Activated CD4-positive, alpha-beta T cell treated with anti-CD3 and anti-CD28 coated beads, Interleukin-2, amount 10 ng/mL, durations not matched to agents 24 days and 14 days (primary cell): ENCODE measurements at regions not wholly inside any gene's neighbourhood (a gene's known extent, or its start where the extent isn't known, plus 50 kb on each side); places are given as distances from the start of the nearest gene placed in this dataset.
A peak's percentile ranks its signal among the peaks of the same experiment; 100 is the strongest.
"Not testable (repeated sequence)": the region's sequence is repeated elsewhere in the genome, so short reads cannot be mapped to it uniquely, and the experiment has no call there.

Experiments
- DNase-seq: peaks from one replicate; pipeline ENCODE4 v3.0.0; 2022
- H3K27ac Mint-ChIP-seq: one replicate; pipeline ENCODE4 v1.8.0; 2022; ENCODE audit warnings: mild to moderate bottlenecking, mixed read lengths
- H3K27me3 Mint-ChIP-seq: one replicate; pipeline ENCODE4 v1.8.0; 2022; ENCODE audit warnings: mixed read lengths
- H3K36me3 Mint-ChIP-seq: one replicate; pipeline ENCODE4 v1.8.0; 2022; ENCODE audit warnings: low read depth, mild to moderate bottlenecking, mixed read lengths
- H3K4me1 Mint-ChIP-seq: one replicate; pipeline ENCODE4 v1.8.0; 2021; ENCODE audit warnings: mixed read lengths
- H3K4me3 Mint-ChIP-seq: one replicate; pipeline ENCODE4 v1.8.0; 2022; ENCODE audit warnings: mild to moderate bottlenecking, moderate library complexity, mixed read lengths
- H3K9me3 Mint-ChIP-seq: one replicate; pipeline ENCODE4 v1.8.0; 2021; ENCODE audit warnings: mixed read lengths
- intact Hi-C: fragments of 100-400 bp; cut with micrococcal nuclease; formaldehyde crosslinking; loops from one replicate; pipeline ENCODE4 v1.15.1; 2023

DNA sequence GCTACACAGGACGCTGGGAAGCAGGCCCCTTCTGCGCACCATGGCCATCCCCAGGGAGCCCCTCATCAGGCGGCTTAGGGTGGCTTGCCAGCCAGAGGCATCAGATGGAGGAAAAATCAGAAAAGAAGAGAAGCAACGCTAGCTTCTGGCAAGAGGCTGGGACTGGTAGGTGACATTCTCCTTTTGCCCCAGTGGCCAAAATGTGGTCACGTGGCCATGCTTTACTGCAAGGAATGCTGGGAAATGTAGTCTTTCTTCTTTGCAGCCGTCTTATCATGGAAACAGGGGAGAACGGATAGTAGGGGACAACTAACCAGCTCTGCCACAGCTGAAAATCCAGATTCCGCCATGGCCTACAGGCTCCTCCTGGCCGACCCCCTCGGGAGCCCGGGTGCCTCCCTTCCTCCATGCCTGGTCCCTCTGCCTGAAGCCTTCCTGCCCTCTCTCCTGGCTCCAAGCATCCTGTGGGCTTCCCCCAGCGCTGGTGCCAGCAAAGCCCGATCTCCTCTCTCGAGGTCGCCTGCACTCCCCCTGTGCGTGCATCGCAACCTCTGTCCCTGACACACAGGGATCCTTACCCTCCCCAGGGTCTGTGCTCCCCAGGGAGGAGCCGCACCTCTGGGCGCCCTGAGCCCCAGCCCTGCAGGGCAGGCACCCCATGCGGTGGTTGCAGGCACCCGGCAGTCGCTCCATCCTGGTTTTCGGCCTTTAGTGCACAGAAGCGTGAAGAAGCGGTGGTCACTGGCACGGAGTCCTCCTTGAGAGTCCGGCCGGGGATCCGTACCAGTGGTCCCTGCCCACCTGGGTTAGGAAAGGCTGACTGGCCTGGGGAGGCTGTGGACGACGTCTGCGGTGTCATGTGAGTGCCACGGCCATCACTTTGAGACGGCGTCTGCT, 307.7 kb downstream of the TP53TG3F start:
- H3K27me3 Mint-ChIP-seq, H3K36me3 Mint-ChIP-seq, intact Hi-C loops, H3K27ac Mint-ChIP-seq, H3K4me1 Mint-ChIP-seq, H3K4me3 Mint-ChIP-seq, H3K9me3 Mint-ChIP-seq, DNase-seq: not testable (repeated sequence)

DNA sequence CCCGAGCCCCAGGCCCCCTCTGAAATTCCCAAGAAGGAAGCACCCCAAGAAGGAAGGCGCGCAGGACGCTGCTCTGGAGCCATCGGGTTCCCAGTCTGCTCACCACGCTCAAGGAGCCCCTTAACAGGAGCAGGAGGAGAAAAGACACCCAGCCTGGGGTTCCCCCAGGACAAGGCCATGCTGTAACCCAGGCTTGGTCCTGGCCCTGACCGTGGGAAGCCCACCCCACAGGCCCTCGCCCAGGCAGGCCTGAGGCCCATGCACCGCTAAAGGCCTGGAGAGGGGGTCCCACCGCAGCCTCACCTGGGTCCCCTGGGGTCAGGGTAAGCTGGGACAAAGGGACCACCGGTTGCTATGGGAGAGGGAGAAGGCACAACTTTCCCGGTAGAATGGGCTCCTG, 309.3 kb downstream of the TP53TG3F start:
- intact Hi-C loops, H3K27me3 Mint-ChIP-seq, H3K4me3 Mint-ChIP-seq, H3K4me1 Mint-ChIP-seq, DNase-seq, H3K9me3 Mint-ChIP-seq, H3K27ac Mint-ChIP-seq, H3K36me3 Mint-ChIP-seq: not testable (repeated sequence)

DNA sequence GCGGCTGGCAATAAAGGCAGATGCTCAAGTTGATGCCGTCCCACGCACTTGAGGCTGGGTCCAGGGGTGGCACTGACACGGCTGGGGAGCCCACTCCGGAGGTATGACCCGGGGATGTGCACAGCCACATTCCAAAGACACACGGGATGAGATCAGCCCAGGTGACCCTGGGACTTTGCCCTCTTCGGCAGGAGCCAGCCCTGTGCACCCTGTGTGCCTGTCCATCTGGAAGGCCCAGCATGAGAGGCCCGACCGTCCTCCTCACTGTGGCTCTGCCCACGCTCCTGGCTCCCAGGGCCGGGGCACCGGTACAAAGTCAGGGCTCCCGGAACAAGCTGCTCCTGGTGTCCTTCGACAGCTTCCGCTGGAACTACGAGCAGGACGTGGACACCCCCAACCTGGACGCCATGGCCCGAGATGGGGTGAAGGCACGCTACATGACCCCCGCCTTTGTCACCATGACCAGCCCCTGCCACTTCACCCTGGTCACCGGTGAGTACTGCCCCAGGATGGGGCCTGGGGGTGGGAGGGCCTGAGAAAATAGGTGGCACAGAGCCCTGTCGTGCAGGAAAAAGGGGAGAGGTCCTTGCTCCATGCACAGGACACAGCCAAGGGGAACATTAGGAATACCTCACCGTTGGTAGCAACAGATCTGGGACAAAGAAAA, 309.9 kb downstream of the TP53TG3F start:
- H3K4me1 Mint-ChIP-seq, H3K36me3 Mint-ChIP-seq, DNase-seq, H3K27me3 Mint-ChIP-seq, H3K4me3 Mint-ChIP-seq, intact Hi-C loops, H3K27ac Mint-ChIP-seq, H3K9me3 Mint-ChIP-seq: not testable (repeated sequence)

DNA sequence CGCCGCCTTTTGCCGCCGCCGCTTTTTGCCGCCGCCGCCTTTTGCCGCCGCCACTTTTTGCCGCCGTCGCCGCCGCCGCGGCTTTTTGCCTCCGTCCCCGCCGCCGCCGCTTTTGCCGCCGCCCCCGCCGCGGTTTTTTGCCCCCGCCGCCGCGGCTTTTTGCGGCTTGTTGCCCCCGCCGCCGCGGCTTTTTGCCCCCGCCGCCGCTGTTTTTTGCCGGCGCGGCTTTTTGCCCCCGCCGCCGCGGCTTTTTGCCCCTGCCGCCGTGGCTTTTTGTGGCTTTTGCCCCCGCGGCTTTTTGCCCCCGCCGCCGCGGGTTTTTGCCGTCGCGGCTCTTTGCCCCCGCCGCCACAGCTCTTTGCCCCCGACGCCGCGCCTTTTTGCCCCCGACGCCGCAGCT, 311.1 kb downstream of the TP53TG3F start:
- H3K4me3 Mint-ChIP-seq, H3K36me3 Mint-ChIP-seq, H3K27ac Mint-ChIP-seq, H3K9me3 Mint-ChIP-seq, H3K4me1 Mint-ChIP-seq, DNase-seq, H3K27me3 Mint-ChIP-seq, intact Hi-C loops: not testable (repeated sequence)

DNA sequence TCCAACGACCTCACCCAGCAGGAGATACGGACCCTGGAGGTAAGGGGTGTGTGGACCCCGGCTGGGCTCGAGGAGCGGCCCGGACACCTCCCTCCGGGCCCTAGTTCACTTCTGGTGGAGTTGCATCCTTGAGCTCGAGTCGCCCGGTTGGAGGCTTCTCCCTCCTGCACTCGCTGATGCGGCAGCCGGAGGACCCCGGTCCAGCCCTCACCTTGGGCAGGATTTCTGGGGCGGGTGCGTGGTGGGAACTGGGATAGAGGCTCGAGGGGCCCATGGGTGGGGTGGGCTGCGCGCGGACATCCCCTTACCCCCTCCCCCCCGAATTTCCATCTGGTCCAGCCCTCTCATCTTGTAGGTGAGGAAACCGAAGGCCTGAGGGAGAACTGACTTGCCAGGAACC, 311.8 kb downstream of the TP53TG3F start:
- H3K27ac Mint-ChIP-seq, H3K9me3 Mint-ChIP-seq, H3K4me3 Mint-ChIP-seq, H3K4me1 Mint-ChIP-seq, DNase-seq, H3K27me3 Mint-ChIP-seq, intact Hi-C loops, H3K36me3 Mint-ChIP-seq: not testable (repeated sequence)

DNA sequence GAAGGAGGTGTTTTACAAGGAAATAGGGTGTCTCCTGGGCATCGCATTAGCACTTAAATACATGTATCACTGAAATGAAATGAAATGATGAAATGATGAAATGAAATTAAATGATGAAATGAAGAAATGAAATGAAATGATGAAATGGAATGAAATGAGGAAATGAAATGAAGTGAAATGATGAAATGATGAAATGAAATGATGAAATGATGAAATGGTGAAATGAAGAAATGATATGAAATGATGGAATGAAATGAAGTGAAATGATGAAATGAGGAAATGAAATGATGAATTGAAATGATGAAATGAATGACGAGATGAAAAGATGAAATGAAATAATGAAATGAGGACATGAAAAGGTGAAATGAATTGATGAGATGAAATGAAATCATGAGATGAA, 314.6 kb downstream of the TP53TG3F start:
- H3K9me3 Mint-ChIP-seq, DNase-seq, H3K27ac Mint-ChIP-seq, H3K36me3 Mint-ChIP-seq, H3K4me3 Mint-ChIP-seq, H3K4me1 Mint-ChIP-seq, H3K27me3 Mint-ChIP-seq, intact Hi-C loops: not testable (repeated sequence)

DNA sequence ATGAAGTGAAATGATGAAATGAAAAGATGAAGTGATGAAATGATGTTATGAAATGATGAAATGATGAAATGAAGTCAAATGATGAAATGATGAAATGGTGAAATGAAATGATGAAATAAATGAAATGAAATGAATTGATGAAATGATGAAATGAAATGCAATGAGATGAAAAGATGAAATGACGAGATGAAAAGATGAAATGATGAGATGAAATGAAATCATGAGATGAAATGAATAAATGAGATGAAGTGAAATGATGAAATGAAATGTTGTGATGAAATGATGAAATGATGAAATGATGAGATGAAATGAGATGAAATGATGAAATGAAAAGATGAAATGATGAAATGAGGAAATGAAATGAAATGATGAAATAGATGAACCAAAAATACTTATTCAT, 315.3 kb downstream of the TP53TG3F start:
- not testable (repeated sequence) for H3K4me1 Mint-ChIP-seq, H3K36me3 Mint-ChIP-seq, H3K27ac Mint-ChIP-seq

DNA sequence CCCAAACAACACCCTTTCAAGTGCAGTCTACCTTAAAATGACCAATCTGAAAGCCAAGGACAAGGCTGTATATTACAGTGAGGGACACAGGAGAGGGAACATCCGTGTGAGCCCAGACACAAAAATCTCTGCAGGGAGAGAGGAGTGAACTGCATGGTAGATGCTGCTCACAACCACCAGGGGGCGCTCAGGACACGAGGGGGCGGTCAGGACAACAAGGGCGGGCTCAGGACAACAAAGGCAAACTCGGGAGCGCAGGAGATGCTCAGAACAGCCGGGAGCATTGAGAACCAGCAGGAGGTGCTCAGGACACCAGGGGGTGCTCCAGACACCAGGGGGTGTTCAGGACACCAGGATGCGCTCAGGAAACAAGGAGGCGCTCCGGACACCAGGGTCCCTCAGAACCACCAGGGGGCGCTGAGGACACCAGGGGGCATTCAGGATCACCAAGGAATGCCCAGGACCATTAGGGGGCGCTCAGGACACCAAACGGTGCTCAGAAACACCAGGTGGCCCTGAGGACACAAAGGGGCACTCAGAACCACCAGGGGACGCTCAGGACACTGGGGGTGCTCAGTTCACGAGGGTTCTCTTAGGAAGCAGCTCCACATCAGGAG, 357.0 kb downstream of the TP53TG3F start:
- H3K9me3 Mint-ChIP-seq, H3K4me3 Mint-ChIP-seq, intact Hi-C loops, H3K4me1 Mint-ChIP-seq, H3K36me3 Mint-ChIP-seq, H3K27me3 Mint-ChIP-seq, DNase-seq, H3K27ac Mint-ChIP-seq: not testable (repeated sequence)

More for the DNA sequence above, 315.3 kb downstream of the TP53TG3F start:
- H3K9me3 Mint-ChIP-seq, H3K4me3 Mint-ChIP-seq, DNase-seq, H3K27me3 Mint-ChIP-seq, intact Hi-C loops: not testable (repeated sequence)

DNA sequence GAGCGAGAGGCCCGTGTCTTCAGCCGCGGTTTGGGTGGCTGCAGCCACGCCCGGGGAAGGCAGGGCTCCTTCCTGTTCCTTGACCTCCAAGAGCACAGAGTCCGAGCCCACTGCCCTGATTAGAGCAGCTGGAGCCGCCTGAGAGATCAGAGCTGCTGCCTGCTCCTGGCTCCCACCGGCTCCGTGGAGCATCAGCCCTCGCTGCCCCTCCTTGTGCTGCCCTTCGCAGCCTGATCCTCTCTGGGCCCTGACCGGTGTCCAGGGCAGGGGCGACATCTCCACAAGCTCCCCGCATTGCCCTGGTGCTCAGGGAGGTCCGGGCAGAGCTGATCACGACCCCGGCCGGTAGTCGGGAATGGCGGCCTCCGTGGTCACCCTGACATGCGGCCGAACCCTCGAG, 365.3 kb downstream of the TP53TG3F start:
- intact Hi-C loops, H3K4me3 Mint-ChIP-seq, H3K36me3 Mint-ChIP-seq, H3K27me3 Mint-ChIP-seq, H3K4me1 Mint-ChIP-seq, H3K9me3 Mint-ChIP-seq, DNase-seq, H3K27ac Mint-ChIP-seq: not testable (repeated sequence)

DNA sequence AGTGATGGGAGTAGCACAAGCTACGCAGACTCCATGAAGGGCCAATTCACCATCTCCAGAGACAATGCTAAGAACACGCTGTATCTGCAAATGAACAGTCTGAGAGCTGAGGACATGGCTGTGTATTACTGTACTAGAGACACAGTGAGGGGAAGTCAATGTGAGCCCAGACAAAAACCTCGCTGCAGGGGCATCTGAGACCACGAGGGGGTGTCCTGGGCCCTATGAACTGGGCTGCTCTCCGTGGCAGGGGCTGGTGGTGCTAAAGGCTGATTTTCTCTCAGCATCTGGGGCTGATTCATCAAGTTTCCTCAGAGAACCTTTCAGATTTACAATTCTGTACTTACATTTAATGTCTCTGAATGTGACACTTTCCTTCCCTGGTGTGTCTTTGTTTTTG, 368.1 kb downstream of the TP53TG3F start:
- H3K36me3 Mint-ChIP-seq, H3K4me1 Mint-ChIP-seq, H3K9me3 Mint-ChIP-seq, H3K4me3 Mint-ChIP-seq, intact Hi-C loops, H3K27me3 Mint-ChIP-seq, DNase-seq, H3K27ac Mint-ChIP-seq: not testable (repeated sequence)

DNA sequence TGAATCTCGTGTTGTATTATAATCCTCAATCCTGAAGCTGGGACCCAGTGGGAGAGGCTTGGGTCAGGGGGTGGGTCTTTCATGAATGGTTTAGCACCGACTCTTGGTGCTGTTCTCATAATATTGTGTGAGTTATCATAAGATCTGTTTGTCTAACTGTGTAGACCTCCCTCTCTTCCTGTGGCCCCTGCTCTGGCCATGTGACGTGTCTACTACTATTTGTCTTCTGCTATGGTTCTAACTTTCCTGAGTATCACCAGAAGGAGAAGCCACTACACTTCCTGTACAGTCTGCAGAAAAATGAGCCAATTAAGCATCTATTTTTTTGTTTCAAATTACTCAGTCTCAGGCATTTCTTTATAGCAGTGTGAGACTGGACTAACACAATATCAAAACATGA, 379.7 kb downstream of the TP53TG3F start:
- DNase-seq, H3K27me3 Mint-ChIP-seq, H3K27ac Mint-ChIP-seq, intact Hi-C loops, H3K9me3 Mint-ChIP-seq, H3K4me1 Mint-ChIP-seq, H3K36me3 Mint-ChIP-seq, H3K4me3 Mint-ChIP-seq: not testable (repeated sequence)

DNA sequence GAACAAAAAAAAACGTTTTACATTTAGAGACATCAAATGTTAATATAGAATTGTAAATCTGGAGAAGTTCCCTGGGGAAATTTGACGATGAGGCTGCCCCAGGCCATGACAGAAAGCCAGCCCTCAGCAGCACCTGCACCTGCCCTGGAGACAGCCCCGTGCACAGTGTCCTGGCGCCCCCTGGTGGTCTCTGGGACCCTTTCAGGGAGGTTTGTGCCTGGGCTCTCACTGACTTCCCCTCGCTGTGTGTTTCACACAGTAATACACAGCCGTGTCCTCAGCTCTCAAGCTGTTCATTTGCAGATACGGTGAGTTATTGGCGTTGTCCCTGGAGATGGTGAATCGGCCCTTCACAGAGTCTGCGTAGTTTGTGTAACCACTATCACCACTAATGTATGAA, 385.1 kb downstream of the TP53TG3F start:
- H3K27ac Mint-ChIP-seq, H3K4me1 Mint-ChIP-seq, H3K36me3 Mint-ChIP-seq, H3K9me3 Mint-ChIP-seq, H3K27me3 Mint-ChIP-seq, H3K4me3 Mint-ChIP-seq, intact Hi-C loops: not testable (repeated sequence)
- peak; percentile 56 for DNase-seq
